H1 (cell line): ENCODE measurements at regions not wholly inside any gene's neighbourhood (a gene's known extent, or its start where the extent isn't known, plus 50 kb on each side); places are given as distances from the start of the nearest gene placed in this dataset.

Experiments
- E2F6 ChIP-seq: IDR thresholded peaks from 2 replicates; pipeline ENCODE4 v1.6.1; 2012; ENCODE audit warnings: inconsistent platforms
- MAFK ChIP-seq: IDR thresholded peaks from 2 replicates; pipeline ENCODE4 v1.6.1; 2012; ENCODE audit warnings: low read depth, mild to moderate bottlenecking, improper control_type of control experiment, low read length
- PHF8 ChIP-seq: fragments of 200-600 bp; sonication (generic); conservative IDR thresholded peaks from 2 replicates; pipeline ENCODE4 v1.7.1; 2012; ENCODE audit warnings: low read depth, mild to moderate bottlenecking, inconsistent platforms, low read length, moderate library complexity

- TF ChIP-seq MAFK (no peak), E2F6 (no peak), PHF8 (no peak)
Observed at GRCh38 chr5:34484216-34484920, 171.8 kb upstream of the RAI14 start (continued).
